ENCODE measurements at regions not wholly inside any gene's neighbourhood (a gene's known extent, or its start where the extent isn't known, plus 50 kb on each side); places are given as distances from the start of the nearest gene placed in this dataset.
"Not testable (repeated sequence)": the region's sequence is repeated elsewhere in the genome, so short reads cannot be mapped to it uniquely, and the experiment has no call there.

GRCh38 chr7:138324941-138325340, 135.1 kb upstream of the TRIM24 start:
- DNase-seq (ENCODE audit: low read depth, low spot score), result no peak
- Histone ChIP-seq H3K9ac (ENCODE audit: insufficient read length) (no peak overlapping the region), H3K27ac (no peak overlapping the region), H3K4me3 (no peak overlapping the region), H3K36me3 (ENCODE audit: insufficient read depth, low read length) (no peaks in the 10 kb centered on the region), H3K9me3 (ENCODE audit: low read depth, low read length) (no peaks in the 10 kb centered on the region)
- TF ChIP-seq FOXP2 (optimal IDR thresholded peaks at IDR 0.05; ENCODE audit: control extremely low read depth, extremely low read length, insufficient read depth) (no peak), EZH2 (IDR thresholded peaks at IDR 0.05) (no peak), POLR2AphosphoS5 (IDR thresholded peaks at IDR 0.05; ENCODE audit: borderline replicate concordance, low read depth, low read length) (no peak)

- Histone ChIP-seq H3K9ac (ENCODE audit: insufficient read length) (no peak overlapping the region), H3K27ac (no peak overlapping the region), H3K36me3 (ENCODE audit: insufficient read depth, low read length) (no peaks in the 10 kb centered on the region), H3K4me3 (no peak overlapping the region), H3K9me3 (ENCODE audit: low read depth, low read length) (no peaks in the 10 kb centered on the region)
- no peak for DNase-seq (ENCODE audit: low read depth, low spot score)
- TF ChIP-seq POLR2AphosphoS5 (IDR thresholded peaks at IDR 0.05; ENCODE audit: borderline replicate concordance, low read depth, low read length) (no peak), FOXP2 (optimal IDR thresholded peaks at IDR 0.05; ENCODE audit: control extremely low read depth, extremely low read length, insufficient read depth) (no peak), EZH2 (IDR thresholded peaks at IDR 0.05) (no peak)
These were observed 134.6 kb upstream of the TRIM24 start for GRCh38 chr7:138325434-138325833.

- Histone ChIP-seq H3K9ac (ENCODE audit: insufficient read length) (no peak overlapping the region), H3K36me3 (ENCODE audit: insufficient read depth, low read length) (no peaks in the 10 kb centered on the region), H3K9me3 (ENCODE audit: low read depth, low read length) (no peaks in the 10 kb centered on the region), H3K4me3 (no peak overlapping the region), H3K27ac (no peak overlapping the region)
- TF ChIP-seq FOXP2 (optimal IDR thresholded peaks at IDR 0.05; ENCODE audit: control extremely low read depth, extremely low read length, insufficient read depth) (no peak), EZH2 (IDR thresholded peaks at IDR 0.05) (no peak), POLR2AphosphoS5 (IDR thresholded peaks at IDR 0.05; ENCODE audit: borderline replicate concordance, low read depth, low read length) (no peak)
- no peak for DNase-seq (ENCODE audit: low read depth, low spot score)
These were observed 131.8 kb upstream of the TRIM24 start for GRCh38 chr7:138328215-138328614.

- H3K9me3 ChIP-seq (ENCODE audit: low read depth, low read length); DNase-seq (ENCODE audit: low read depth, low spot score): not testable (repeated sequence)
These were observed 127.2 kb upstream of the TRIM24 start for GRCh38 chr7:138332850-138333249.

GRCh38 chr7:138338361-138338760, 121.7 kb upstream of the TRIM24 start:
- Histone ChIP-seq H3K36me3 (ENCODE audit: insufficient read depth, low read length) (no peaks in the 10 kb centered on the region), H3K9ac (ENCODE audit: insufficient read length) (no peak overlapping the region), H3K9me3 (ENCODE audit: low read depth, low read length) (no peaks in the 10 kb centered on the region), H3K27ac (no peak overlapping the region), H3K4me3 (no peak overlapping the region)
- no peak for DNase-seq (ENCODE audit: low read depth, low spot score)
- no peak for TF ChIP-seq POLR2AphosphoS5 (IDR thresholded peaks at IDR 0.05; ENCODE audit: borderline replicate concordance, low read depth, low read length)
- TF ChIP-seq FOXP2 (optimal IDR thresholded peaks at IDR 0.05; ENCODE audit: control extremely low read depth, extremely low read length, insufficient read depth), result no peak
- no peak for TF ChIP-seq EZH2 (IDR thresholded peaks at IDR 0.05)

More at GRCh38 chr7:138332850-138333249, 127.2 kb upstream of the TRIM24 start:
- not testable (repeated sequence) for H3K27ac ChIP-seq; H3K9ac ChIP-seq (ENCODE audit: insufficient read length); H3K36me3 ChIP-seq (ENCODE audit: insufficient read depth, low read length); H3K4me3 ChIP-seq

- H3K36me3 ChIP-seq (ENCODE audit: insufficient read depth, low read length); H3K27ac ChIP-seq; H3K9ac ChIP-seq (ENCODE audit: insufficient read length); DNase-seq (ENCODE audit: low read depth, low spot score); H3K4me3 ChIP-seq; H3K9me3 ChIP-seq (ENCODE audit: low read depth, low read length): not testable (repeated sequence)
These were observed 120.8 kb upstream of the TRIM24 start for GRCh38 chr7:138339229-138339628.

GRCh38 chr7:138342990-138343389, 117.1 kb upstream of the TRIM24 start:
- Histone ChIP-seq H3K9me3 (ENCODE audit: low read depth, low read length) (no peaks in the 10 kb centered on the region), H3K27ac (no peak overlapping the region), H3K9ac (ENCODE audit: insufficient read length) (no peak overlapping the region), H3K36me3 (ENCODE audit: insufficient read depth, low read length) (no peaks in the 10 kb centered on the region), H3K4me3 (no peak overlapping the region)
- TF ChIP-seq POLR2AphosphoS5 (IDR thresholded peaks at IDR 0.05; ENCODE audit: borderline replicate concordance, low read depth, low read length) (no peak), FOXP2 (optimal IDR thresholded peaks at IDR 0.05; ENCODE audit: control extremely low read depth, extremely low read length, insufficient read depth) (no peak), EZH2 (IDR thresholded peaks at IDR 0.05) (no peak)
- DNase-seq (ENCODE audit: low read depth, low spot score), result no peak

GRCh38 chr7:138345567-138345966, 114.5 kb upstream of the TRIM24 start:
- no peak for TF ChIP-seq FOXP2 (optimal IDR thresholded peaks at IDR 0.05; ENCODE audit: control extremely low read depth, extremely low read length, insufficient read depth)
- TF ChIP-seq EZH2 (IDR thresholded peaks at IDR 0.05), result no peak
- TF ChIP-seq POLR2AphosphoS5 (IDR thresholded peaks at IDR 0.05; ENCODE audit: borderline replicate concordance, low read depth, low read length), result no peak
- no peak overlapping the region for H3K4me3 ChIP-seq
- no peak for DNase-seq (ENCODE audit: low read depth, low spot score)
- no peaks in the 10 kb centered on the region for H3K9me3 ChIP-seq (ENCODE audit: low read depth, low read length)
- no peak overlapping the region for H3K27ac ChIP-seq
- no peaks in the 10 kb centered on the region for H3K36me3 ChIP-seq (ENCODE audit: insufficient read depth, low read length)
- H3K9ac ChIP-seq (ENCODE audit: insufficient read length), result no peak overlapping the region

- TF ChIP-seq POLR2AphosphoS5 (IDR thresholded peaks at IDR 0.05; ENCODE audit: borderline replicate concordance, low read depth, low read length) (no peak), EZH2 (IDR thresholded peaks at IDR 0.05) (no peak), FOXP2 (optimal IDR thresholded peaks at IDR 0.05; ENCODE audit: control extremely low read depth, extremely low read length, insufficient read depth) (no peak)
- no peaks in the 10 kb centered on the region for H3K9me3 ChIP-seq (ENCODE audit: low read depth, low read length)
- no peaks in the 10 kb centered on the region for H3K36me3 ChIP-seq (ENCODE audit: insufficient read depth, low read length)
- H3K27ac ChIP-seq, result no peak overlapping the region
- DNase-seq (ENCODE audit: low read depth, low spot score), result no peak
- no peak overlapping the region for H3K9ac ChIP-seq (ENCODE audit: insufficient read length)
- H3K4me3 ChIP-seq, result no peak overlapping the region
These were observed 113.1 kb upstream of the TRIM24 start for GRCh38 chr7:138346975-138347374.
